NCI-H2029 treated with DMSO at 0.1 percent for 48 hours (cell line): ENCODE measurements at regions not wholly inside any gene's neighbourhood (a gene's known extent, or its start where the extent isn't known, plus 50 kb on each side); places are given as distances from the start of the nearest gene placed in this dataset.

Source experiments
- DNase-seq: peaks from one replicate; lab custom pipeline; 2025; lab: John Stamatoyannopoulos, UW

GRCh38 chr2:82675186-82675585 is 1783.9 kb downstream of the SUCLG1 start:
- no peak for DNase-seq

DNA sequence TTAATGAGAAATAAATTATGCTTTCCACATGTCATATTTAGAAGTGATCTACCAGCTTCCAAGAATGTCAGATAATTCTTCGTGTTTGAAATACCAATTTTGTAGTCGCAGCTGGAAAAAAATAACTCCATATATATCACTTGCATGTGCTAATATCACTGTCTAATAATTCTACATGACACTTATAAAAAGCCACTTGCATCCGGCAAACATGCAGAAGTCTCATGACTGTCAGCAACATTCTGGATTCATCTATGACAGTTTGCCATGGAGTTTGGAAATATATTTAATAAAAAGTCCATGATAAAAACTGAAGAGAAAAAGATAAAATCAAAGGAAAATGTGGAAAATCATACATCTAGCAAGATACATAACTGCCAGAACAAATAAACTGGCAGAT is 1784.4 kb downstream of the SUCLG1 start:
- no peak for DNase-seq

GRCh38 chr2:82667491-82667890 is 1791.6 kb downstream of the SUCLG1 start:
- DNase-seq, result no peak

- DNase-seq, result no peak
These were observed 1793.4 kb downstream of the SUCLG1 start for GRCh38 chr2:82665691-82666090.

DNA sequence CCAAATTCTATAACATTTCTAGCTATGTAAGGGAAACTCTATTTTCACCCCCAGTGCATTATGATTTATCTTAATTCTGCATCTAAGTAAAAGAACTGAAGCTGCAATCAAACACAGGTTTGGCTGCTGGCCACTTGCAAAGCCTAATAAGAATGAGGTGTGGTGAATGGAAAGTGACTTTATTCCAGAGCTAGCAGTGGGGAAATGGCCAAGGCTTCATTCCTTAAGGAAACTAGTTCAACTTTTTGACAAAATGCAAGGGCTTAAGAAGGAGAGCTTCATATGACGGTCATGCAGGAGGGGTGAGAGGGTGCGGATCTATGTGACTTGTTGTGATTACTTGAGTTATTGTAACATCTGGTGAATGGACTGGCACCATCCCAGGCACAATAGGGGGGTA is 1802.0 kb downstream of the SUCLG1 start:
- DNase-seq, result no peak

- DNase-seq, result no peak
These were observed 1802.7 kb downstream of the SUCLG1 start for GRCh38 chr2:82656420-82656819.

DNA sequence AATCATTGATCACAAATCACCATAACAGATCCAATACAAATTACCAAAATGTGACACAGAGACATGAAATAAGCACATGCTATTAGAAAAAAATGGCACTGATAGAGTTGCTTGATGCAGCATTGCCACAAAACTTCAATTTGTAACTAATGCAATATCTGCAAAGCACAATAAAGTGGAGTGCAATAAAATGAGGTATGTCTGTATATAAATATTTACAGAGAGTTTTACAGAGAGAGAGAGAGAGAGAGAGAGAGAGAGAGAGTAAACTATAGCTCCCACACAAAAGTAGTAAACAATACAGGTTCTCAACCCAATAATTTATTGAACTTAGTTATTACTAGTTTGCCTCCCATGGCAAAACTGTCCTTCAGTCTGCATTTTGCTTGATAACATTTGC is 1807.0 kb downstream of the SUCLG1 start:
- DNase-seq, result no peak

DNA sequence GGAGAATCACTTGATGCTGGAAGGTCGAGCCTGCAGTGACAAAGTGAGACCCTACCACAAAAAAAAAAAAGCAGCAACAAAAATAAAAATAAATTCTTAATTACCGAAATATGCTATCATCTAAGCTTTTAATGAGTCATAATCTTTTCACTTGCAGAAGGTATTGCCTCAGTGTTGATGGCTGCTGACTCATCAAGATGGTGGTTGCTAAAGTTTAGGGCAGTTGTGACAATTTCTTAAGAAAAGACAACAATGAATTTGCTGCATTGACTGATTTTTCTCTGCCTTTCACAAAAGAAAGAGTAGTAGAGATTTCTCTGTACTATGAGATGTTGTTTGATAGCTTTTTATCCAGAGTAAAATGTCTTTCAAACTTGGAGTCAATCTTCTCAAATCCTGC is 1809.0 kb downstream of the SUCLG1 start:
- DNase-seq, result no peak

GRCh38 chr2:82641598-82642180 is 1817.4 kb downstream of the SUCLG1 start:
- DNase-seq, result no peak

DNA sequence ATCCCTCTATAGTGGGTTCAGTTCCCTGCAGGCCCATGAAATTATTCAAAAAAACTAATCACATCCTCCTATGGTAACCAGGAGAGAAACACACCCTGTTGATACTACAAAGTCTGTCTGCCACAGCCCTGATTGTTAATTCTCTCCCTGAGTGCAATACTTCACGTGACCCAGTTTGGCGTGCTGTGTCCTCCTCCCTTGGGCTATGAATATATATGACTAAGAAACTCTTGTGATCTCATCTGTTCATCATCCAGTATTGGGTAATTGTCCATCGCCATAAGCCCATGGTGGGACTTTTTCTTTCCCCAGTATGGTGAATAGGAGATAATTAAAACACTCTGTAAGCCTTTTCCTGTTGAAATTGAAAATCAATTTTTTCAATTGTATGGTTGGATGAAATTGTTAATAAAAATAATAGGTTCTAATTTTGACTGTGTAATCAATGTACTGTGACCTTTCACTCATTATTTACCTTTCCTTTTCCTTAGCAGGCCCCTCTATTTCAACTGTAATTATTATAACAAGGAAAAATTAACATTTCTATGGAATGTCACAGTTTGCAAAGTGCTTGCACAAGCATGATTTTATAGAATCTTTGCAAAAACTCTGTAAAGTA is 1822.6 kb downstream of the SUCLG1 start:
- no peak for DNase-seq

DNA sequence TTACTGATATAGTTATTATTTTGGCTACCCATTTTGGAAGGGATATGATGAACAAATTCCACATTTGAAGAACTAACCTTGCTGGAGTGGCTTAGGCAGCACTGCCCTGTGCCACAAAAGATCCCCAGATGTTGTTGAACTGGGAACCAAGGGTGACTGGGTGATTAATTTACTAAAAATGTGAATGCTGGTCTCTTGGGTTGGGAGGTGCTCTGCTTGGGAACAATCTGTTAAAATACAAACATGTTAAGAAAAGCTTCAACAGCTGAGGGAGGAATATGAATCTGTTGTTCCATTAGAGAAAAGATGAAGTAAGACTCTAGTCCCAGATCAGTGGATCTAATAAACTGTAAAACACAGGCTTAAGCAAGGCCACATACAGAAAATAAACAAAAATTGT is 1860.1 kb downstream of the SUCLG1 start:
- DNase-seq, result no peak

DNA sequence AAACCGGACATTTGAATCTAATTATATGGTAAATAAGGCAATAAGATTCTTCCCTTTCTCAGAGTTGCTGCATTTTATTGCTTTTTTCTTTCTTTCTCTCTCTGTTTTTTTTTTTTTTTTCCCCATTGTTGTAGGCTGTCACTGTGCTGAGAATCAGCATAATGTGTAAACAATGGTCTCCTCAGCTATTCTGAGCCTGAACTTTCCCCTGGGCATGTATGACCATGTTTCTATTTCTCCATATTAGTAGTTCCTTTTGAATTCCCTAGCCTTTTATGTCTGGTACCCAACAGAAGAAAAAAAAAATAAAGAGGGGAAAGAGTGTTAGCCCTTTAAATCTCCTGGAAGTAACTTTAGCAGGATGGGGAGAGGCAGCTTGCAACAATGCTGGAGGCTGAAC is 1862.5 kb downstream of the SUCLG1 start:
- no peak for DNase-seq

DNA sequence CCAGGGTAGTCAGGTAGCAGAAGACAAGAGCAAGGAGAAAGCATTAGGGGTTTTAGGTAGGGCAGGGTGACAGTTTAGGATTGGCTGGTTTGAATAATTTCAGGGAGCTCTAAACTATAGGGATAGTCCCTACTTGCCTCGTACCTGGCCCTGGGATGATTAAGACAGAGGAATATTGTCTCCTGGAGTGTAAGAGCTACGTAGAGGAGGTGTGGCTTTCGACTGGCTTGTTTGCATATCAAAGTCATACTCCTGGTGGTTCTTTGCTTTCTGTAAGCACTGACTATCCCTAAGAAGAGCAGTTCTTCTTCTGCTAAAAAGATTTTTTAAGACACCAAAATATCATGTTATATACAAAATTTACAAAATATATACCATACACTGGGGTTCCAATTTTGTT is 1867.4 kb downstream of the SUCLG1 start:
- DNase-seq, result no peak

DNA sequence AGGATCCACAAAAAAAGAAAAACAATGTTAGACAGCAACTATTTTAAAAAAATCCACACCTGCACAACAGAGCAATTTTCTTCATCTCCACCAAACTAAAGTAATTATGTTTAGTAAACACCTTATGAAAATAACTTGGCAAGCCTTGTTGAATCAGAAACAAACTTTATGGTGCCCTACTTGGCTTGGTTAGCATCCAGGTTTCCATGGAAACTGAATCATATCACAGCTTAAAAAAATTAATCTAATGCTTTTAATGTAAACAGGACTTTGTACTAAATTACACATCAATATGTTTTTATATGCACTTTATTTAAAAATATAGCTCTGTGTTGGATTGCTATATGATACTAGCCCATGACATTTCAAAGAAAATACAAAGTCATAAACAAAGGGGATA is 1882.4 kb downstream of the SUCLG1 start:
- DNase-seq, result no peak

DNA sequence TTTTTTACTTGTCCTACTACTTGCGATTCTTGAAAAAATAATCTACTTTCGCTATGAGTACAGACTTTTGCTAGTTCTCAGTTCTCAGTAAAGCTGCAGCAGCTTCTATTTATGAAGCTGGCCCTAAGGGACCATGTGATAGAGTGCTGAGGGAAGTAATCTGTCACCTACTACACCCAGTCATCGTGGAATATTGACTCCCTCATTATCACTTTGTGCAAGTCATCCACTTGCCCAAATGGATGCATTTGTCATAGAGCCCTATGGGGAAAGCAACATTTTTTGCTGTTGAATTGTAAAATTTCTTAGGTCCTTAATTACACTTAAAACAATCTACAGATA is 1919.8 kb downstream of the SUCLG1 start:
- no peak for DNase-seq

- no peak for DNase-seq
These were observed 1920.3 kb downstream of the SUCLG1 start for GRCh38 chr2:82538590-82539279.

DNA sequence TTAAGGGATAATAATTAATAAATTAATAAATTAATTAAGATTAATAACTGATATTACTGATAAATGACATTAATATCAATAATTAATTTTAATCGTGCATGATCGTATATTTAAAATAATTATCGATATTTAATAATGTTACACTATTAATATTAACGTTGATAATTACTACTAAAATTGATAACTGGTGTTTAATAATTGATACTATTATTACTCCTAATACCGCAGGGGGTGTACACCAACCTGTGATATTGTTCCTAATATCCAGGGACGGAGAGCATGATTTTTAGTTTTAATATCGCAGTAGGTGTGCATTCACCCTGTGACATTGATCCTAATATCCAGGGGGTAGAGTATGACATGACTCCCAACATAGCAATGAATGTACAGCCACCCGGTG is 1930.8 kb downstream of the SUCLG1 start:
- DNase-seq, result no peak

DNA sequence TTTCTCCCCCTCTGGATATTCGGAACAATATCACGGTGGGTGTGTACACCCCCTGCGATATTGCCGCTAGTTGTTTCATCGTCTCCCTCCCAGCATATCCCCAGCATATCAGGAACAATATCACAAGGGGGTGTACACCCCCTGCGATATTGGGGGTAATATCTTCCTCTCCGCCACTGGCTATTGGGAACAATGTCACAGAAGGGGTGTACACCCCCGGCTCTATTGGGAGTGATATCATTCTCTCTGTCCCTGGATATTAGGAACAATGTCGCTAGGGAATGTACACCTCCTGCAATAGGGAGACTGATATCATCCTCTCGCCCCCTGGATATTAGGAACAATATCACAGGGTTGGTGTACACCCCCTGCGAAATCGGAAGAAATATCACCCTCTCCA is 1932.0 kb downstream of the SUCLG1 start:
- DNase-seq, result no peak

GRCh38 chr2:82526277-82526676 is 1932.8 kb downstream of the SUCLG1 start:
- DNase-seq, result no peak

DNA sequence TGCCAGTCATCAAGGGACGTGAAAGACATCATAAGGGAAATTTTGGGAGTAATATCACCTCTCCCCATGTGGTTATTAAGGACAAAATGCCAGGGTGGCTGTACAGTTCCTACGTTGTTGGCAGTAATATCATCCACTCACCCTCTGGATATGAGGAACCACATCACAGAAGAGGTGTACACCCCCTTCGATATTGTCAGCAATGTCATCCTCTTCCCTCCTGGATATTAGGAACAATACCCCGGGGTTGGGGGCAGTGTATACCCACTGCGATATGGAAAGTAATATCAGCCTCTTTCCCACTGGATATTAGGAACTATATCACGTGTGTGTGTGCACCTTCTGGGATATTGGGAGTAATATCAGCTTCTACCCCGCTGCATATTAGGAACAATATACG is 1933.3 kb downstream of the SUCLG1 start:
- no peak for DNase-seq

GRCh38 chr2:82524826-82525225 is 1934.3 kb downstream of the SUCLG1 start:
- no peak for DNase-seq

DNA sequence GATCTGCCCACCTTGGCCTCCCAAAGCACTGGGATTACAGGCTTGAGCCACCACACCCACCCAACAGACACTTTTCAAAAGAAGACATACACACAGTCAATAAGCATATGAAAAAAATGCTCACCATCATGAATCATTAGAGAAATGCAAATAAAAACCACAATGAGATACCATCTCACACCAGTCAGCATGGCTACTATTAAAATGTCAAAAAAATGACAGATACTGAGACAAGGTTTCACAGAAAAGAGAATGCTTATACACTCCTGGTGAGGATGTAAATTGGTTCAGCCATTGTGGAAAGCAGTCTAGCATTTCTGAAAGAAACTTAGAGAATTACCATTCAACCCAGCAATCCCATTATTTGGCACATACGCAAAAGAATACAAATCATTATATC is 1947.2 kb downstream of the SUCLG1 start:
- DNase-seq, result no peak

GRCh38 chr2:82508702-82509101 is 1950.4 kb downstream of the SUCLG1 start:
- DNase-seq, result no peak

- no peak for DNase-seq
These were observed 1951.4 kb downstream of the SUCLG1 start for GRCh38 chr2:82507657-82508056.
